GM21360 (cell line): ENCODE measurements at regions not wholly inside any gene's neighbourhood (a gene's known extent, or its start where the extent isn't known, plus 50 kb on each side); places are given as distances from the start of the nearest gene placed in this dataset.
A peak's percentile ranks its signal among the peaks of the same experiment; 100 is the strongest.
"Not testable (repeated sequence)": the region's sequence is repeated elsewhere in the genome, so short reads cannot be mapped to it uniquely, and the experiment has no call there.

Source experiments
- ATAC-seq: cut with Tn5 transposase; IDR thresholded peaks from one replicate; pipeline ENCODE4 v1.9.1; 2021; ENCODE audit warnings: mild to moderate bottlenecking, moderate library complexity; ENCODE audit not compliant: unreplicated experiment

GRCh38 chr5:91315701-91316100, 67.4 kb downstream of the ARRDC3 start:
- ATAC-seq = no peak

- ATAC-seq = peak; percentile 71
Measured at GRCh38 chr5:91313757-91314673, 69.1 kb downstream of the ARRDC3 start.

DNA sequence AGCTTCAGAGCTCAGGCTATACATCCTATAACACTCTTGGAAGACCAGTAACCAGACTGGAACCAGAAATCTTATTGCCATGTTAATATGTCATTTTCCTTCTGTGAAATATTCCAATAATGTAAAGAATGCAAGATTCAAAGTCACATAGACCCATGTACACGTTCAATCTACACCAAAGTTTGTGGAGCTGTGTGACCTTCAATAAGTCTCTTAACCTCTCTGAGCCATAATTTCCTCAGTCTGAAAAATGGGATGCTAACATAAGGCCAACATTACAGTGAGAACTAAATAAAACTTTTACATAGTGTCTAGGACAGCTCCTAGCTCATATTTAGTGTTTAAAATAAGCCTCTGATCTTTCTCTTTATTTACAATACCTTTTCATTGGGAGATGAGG, 70.4 kb downstream of the ARRDC3 start:
- ATAC-seq = no peak

DNA sequence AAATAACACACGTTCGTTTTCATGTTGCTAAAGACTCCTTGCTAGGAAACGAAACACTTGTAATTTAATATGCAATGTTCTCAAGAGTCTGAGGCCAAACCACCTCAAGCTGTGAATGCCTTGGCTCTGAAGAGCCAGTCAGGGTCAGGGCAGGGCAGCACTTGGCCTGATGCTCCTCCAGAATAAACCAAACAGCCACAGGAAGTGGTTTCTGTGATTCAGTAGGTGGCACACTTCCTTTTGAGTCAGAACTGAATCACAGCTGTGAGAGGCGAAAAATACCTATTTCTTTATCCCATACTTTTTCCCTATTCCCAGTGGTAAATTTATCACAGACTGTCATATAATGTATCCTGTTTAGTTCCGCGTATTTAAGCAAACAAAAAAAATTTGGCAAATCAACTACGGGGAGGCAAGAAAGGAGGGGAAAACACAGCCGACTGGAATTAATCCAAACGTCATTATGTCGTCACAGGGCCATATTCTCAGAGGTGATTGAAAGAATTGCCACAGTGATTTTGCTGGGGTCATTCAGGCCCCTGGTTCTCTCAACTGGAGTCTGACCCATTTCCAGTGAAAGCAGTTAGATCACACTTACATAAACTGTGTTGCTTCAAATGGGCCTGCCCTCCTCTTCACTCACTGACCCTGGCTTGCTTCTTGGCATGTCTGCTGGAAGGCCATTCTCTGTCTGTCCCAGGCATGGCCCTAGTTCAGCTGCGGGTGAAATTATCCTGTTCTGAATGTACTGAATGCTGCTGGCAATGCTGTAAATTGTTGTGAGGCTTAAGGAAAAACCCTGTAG, 71.2 kb downstream of the ARRDC3 start:
- peak; percentile 86 for ATAC-seq

DNA sequence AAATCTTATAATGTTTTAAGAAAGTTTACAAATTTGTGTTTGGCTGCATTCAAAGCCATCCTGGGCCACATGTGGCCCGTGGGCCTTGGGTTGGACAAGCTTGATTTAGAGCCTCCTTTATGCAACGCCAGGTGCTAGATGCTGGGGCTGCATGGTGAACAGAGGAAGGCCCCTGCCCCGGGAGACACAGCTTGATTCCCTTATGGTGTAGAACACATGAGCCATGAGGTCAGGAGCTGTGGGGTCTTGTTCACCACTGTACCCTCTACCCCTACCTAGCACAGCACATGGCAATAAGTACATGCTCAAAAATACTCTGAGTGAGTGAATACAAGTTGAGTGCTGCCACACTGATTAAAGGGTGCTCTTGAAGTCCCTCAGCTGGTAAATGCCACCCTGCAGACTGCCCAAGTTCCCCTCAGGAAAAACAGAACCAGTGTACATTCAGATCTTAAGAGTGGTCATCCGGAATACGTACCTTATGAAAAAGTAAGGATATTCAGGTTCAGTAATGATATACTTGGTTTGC, 71.9 kb downstream of the ARRDC3 start:
- peak; percentile 3 for ATAC-seq

DNA sequence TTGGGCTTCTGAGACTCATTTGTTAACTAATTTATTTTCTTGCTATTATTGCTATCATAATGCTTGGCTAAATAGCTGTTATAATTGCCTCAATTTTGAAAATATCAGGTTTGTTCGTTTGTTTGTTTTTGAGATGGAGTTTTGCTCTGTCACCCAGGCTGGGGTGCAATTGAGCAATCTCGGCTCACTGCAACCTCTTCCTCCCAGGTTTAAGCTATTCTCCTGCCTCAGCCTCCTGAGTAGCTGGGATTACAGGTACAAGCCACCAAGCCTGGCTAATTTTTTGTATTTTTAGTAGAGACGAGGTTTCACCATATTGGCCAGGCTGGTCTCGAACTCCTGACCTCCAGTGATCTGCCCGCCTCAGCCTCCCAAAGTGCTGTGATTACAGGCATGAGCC, 75.0 kb downstream of the ARRDC3 start:
- ATAC-seq = not testable (repeated sequence)

DNA sequence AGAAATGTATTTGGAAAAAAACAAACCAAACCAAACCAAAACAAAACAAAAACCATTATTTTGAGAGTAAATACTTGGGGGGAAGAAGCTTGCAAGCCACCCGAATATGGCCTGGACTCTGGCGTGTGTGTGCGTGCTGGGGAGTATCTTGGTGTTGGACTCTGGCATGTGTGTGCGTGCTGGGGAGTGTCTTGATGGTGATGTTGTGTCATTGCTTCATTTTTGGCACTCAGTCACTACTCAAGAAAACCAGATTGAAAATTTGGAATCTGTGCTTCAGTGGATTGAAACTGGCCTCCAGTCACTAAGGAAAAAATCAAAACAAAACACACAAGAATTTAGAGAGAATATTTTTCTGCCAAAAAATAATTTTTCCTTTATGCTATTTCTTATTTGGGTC, 76.1 kb downstream of the ARRDC3 start:
- ATAC-seq = no peak

DNA sequence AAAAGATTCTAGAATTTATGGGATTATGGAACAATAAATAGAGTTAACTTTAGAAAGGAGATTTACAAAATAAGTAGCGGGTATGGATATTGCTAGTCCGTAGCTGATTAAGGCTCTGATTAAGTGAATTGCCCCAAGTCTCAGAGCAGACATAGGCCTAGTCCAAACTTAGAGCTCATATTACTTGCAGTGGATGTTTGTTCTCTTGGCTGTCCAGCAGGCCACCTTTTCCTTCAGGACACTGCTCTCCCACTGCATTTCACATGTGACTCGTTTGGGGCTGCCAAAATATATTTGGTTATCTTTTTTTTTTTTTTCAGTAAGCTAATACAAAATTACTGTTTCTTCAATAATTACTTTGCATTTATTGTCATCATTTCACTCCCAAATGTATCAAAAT, 76.6 kb downstream of the ARRDC3 start:
- ATAC-seq = no peak

GRCh38 chr5:91305640-91306039, 77.5 kb downstream of the ARRDC3 start:
- ATAC-seq = no peak

DNA sequence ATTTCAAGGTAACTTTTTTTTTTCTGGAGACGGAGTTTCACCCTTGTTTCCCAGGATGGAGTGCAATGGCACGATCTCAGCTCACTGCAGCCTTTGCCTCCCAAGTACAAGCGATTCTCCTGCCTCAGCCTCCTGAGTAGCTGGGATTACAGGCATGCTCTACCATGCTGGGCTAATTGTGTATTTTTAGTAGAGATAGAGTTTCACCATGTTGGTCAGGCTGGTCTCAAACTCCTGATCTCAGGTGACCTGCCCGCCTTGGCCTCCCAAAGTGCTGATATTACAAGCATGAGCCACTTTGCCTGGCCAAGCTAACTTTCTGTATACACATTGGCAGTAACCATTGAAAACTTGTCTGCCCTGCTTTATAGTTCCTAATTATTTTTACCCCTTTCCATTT, 79.1 kb downstream of the ARRDC3 start:
- not testable (repeated sequence) for ATAC-seq

DNA sequence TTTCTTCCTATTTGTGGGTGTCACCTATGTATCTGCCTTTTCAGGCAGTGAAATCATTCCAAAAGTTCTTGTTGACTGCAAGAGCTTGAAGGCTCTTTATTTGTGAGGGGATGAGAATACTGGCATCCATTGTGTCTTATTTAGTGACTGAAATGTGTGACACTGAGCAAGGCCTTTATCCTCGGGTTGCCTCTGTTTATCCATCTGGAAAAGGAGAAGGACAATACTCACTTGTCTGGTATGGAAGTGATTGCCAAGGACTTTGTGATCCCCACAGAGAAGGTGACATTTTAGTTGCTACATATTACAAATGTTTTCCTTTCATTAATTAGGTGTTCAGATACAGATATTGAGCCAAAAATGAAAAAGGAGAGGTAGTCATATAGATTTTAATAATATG, 80.2 kb downstream of the ARRDC3 start:
- no peak for ATAC-seq

- ATAC-seq = no peak
Measured at GRCh38 chr5:91302305-91302704, 80.8 kb downstream of the ARRDC3 start.

GRCh38 chr5:91301106-91301846, 81.8 kb downstream of the ARRDC3 start:
- no peak for ATAC-seq

GRCh38 chr5:91297994-91298393, 85.1 kb downstream of the ARRDC3 start:
- ATAC-seq = no peak

DNA sequence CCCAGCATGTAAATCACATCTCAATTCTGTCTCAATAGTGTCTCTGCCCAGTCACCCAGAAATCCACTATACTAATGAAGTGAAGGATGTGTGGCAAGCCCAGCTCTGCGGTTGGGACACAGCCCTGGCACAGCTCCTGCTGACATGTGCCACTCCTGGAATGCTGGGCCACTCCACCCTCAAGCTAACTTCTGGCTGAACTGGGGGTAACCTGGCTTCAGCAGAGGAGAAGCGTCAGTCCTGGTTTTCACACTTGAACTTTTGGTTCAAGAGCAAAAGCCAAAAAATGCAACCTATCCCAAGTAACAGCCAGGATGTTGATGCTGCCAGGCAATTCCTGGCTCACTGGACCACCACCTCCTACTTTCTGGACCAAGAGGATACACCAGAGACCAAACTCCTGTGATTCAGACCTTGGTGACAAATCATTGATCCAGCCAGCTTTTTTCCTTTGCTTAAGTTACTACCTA, 86.4 kb downstream of the ARRDC3 start:
- ATAC-seq = no peak

- not testable (repeated sequence) for ATAC-seq
Measured at GRCh38 chr5:91296102-91296501, 87.0 kb downstream of the ARRDC3 start.

GRCh38 chr5:91293131-91293530, 90.0 kb downstream of the ARRDC3 start:
- ATAC-seq = peak; percentile 75

GRCh38 chr5:91291628-91292569, 91.2 kb downstream of the ARRDC3 start:
- no peak for ATAC-seq

GRCh38 chr5:91288118-91288916, 94.8 kb downstream of the ARRDC3 start:
- no peak for ATAC-seq
